MCF 10A (cell line): ENCODE measurements at regions not wholly inside any gene's neighbourhood (a gene's known extent, or its start where the extent isn't known, plus 50 kb on each side); places are given as distances from the start of the nearest gene placed in this dataset.

Source experiments
- BruUV-seq: library from RNA; stranded (reverse); fragments of 400-500 nt; replicated peaks from 2 replicates; lab custom pipeline; 2021; lab: Mats Ljungman, UMichigan
- CTCF ChIA-PET: fragments of 300-600 bp; sonication (Branson Sonifier 250); formaldehyde crosslinking; extraction: SDS; loops from one replicate; lab custom pipeline; 2021; ENCODE audit warnings: antibody characterized with exemption, inconsistent platforms; lab: Yijun Ruan, JAX
- POLR2A ChIA-PET: fragments of 300-600, 350-650 bp; sonication (Branson Sonifier 250); formaldehyde crosslinking; extraction: SDS; loops from one replicate; lab custom pipeline; 2020; ENCODE audit warnings: antibody characterized with exemption, inconsistent platforms; lab: Yijun Ruan, JAX
- DNase-seq: peaks from one replicate; pipeline ENCODE4 v3.0.0-alpha.2; 2018; ENCODE audit not compliant: unreplicated experiment
- H3K27ac Mint-ChIP-seq: one replicate; pipeline ENCODE4 v1.8.0; 2022; ENCODE audit warnings: mild to moderate bottlenecking, low read depth, mixed read lengths; ENCODE audit not compliant: unreplicated experiment
- H3K27me3 Mint-ChIP-seq: one replicate; pipeline ENCODE4 v1.8.0; 2022; ENCODE audit warnings: mixed read lengths; ENCODE audit not compliant: insufficient read depth, unreplicated experiment
- H3K36me3 Mint-ChIP-seq: one replicate; pipeline ENCODE4 v1.8.0; 2022; ENCODE audit warnings: mild to moderate bottlenecking, moderate library complexity, mixed read lengths; ENCODE audit not compliant: insufficient read depth, unreplicated experiment
- H3K4me1 Mint-ChIP-seq: one replicate; pipeline ENCODE4 v1.8.0; 2022; ENCODE audit warnings: mixed read lengths; ENCODE audit not compliant: insufficient read depth, unreplicated experiment
- H3K4me3 Mint-ChIP-seq: one replicate; pipeline ENCODE4 v1.8.0; 2022; ENCODE audit warnings: mild to moderate bottlenecking, moderate library complexity, mixed read lengths; ENCODE audit not compliant: unreplicated experiment
- H3K9me3 Mint-ChIP-seq: one replicate; pipeline ENCODE4 v1.8.0; 2022; ENCODE audit warnings: mixed read lengths; ENCODE audit not compliant: unreplicated experiment
- CTCF ChIP-seq: fragments of 200-600 bp; IDR thresholded peaks from one replicate; pipeline ENCODE4 v1.8.0; 2022; ENCODE audit warnings: antibody characterized with exemption, mild to moderate bottlenecking; ENCODE audit not compliant: unreplicated experiment
- intact Hi-C: fragments of 100-400 bp; cut with micrococcal nuclease; formaldehyde crosslinking; loops from 2 replicates; pipeline ENCODE4 v1.14.1; 2022

GRCh38 chr6:157764178-157765068, 58.6 kb upstream of the SNX9 start:
- ChIA-PET CTCF (interaction anchor here (0.6 to 1.5 kb wide), 7 partner anchors 8 to 309 kb away, joined by 3 to 8 read pairs (median 3); no protein-coding TSS in a partner anchor), POLR2A (interaction anchor here (0.7 to 6.0 kb wide), 24 partner anchors 9 to 441 kb away, joined by 3 to 79 read pairs (median 6); partner anchors contain the start of gene TMEM242)
- no peaks in the 10 kb centered on the region for H3K27me3 Mint-ChIP-seq
- H3K27ac Mint-ChIP-seq, result peak overlapping the region; percentile 92
- no TSS peak for BruUV-seq
- no peak for TF ChIP-seq CTCF
- no peaks in the 10 kb centered on the region for H3K9me3 Mint-ChIP-seq
- peaks cover 58% of the 10 kb centered on the region for H3K4me1 Mint-ChIP-seq
- peaks cover 8% of the 10 kb centered on the region for H3K36me3 Mint-ChIP-seq
- intact Hi-C loops, result loop anchor here (2.0 kb wide), 2 partner anchors 50 to 60 kb away; no protein-coding TSS in a partner anchor
- peak overlapping the region; percentile 53 for H3K4me3 Mint-ChIP-seq
- peak; percentile 98 for DNase-seq

- no TSS peak for BruUV-seq
- POLR2A ChIA-PET, result no interaction called here
- Mint-ChIP-seq H3K9me3 (no peaks in the 10 kb centered on the region), H3K4me1 (peaks cover 49% of the 10 kb centered on the region), H3K36me3 (peaks cover 12% of the 10 kb centered on the region), H3K27ac (no peak overlapping the region), H3K27me3 (no peaks in the 10 kb centered on the region), H3K4me3 (no peak overlapping the region)
- DNase-seq, result no peak
- no peak for TF ChIP-seq CTCF
- intact Hi-C loops, result no loop called here
- CTCF ChIA-PET, result interaction anchor here (0.8 kb wide), 1 partner anchor 97 kb away, joined by 3 read pairs; no protein-coding TSS in a partner anchor
These were observed 55.9 kb upstream of the SNX9 start for GRCh38 chr6:157766901-157767774.

GRCh38 chr6:157767775-157768156, 55.3 kb upstream of the SNX9 start:
- no peaks in the 10 kb centered on the region for H3K9me3 Mint-ChIP-seq
- BruUV-seq, result no TSS peak
- H3K4me3 Mint-ChIP-seq, result no peak overlapping the region
- CTCF ChIA-PET, result no interaction called here
- no peak for DNase-seq
- H3K4me1 Mint-ChIP-seq, result peaks cover 43% of the 10 kb centered on the region
- no peak for TF ChIP-seq CTCF
- POLR2A ChIA-PET, result no interaction called here
- peaks cover 12% of the 10 kb centered on the region for H3K36me3 Mint-ChIP-seq
- H3K27ac Mint-ChIP-seq, result no peak overlapping the region
- no peaks in the 10 kb centered on the region for H3K27me3 Mint-ChIP-seq
- intact Hi-C loops, result no loop called here
